Mesenchymal stem cell (in vitro differentiated cells and primary cell): ENCODE measurements at regions not wholly inside any gene's neighbourhood (a gene's known extent, or its start where the extent isn't known, plus 50 kb on each side); places are given as distances from the start of the nearest gene placed in this dataset.
A peak's percentile ranks its signal among the peaks of the same experiment; 100 is the strongest.

Experiments
- DNase-seq: peaks from one replicate; pipeline ENCODE4 v3.0.0-alpha.2; 2013
- H2AFZ ChIP-seq: one replicate; pipeline ENCODE4 v1.6.1; 2013; ENCODE audit warnings: low read depth, mild to moderate bottlenecking, control low read depth, inconsistent platforms, low read length, moderate library complexity
- H2AK5ac ChIP-seq: 2 replicates; pipeline ENCODE4 v1.6.1; 2013; ENCODE audit warnings: low read length, moderate library complexity, mild to moderate bottlenecking, inconsistent platforms; ENCODE audit not compliant: severe bottlenecking
- H2BK120ac ChIP-seq: one replicate; pipeline ENCODE4 v1.6.1; 2013; ENCODE audit warnings: low read depth, mild to moderate bottlenecking, inconsistent platforms, low read length, moderate library complexity
- H2BK12ac ChIP-seq, 2 experiments: one replicate each; pipeline ENCODE4 v1.6.1; 2013; ENCODE audit warnings: inconsistent platforms in 2 of 2, low read length in 2 of 2, mild to moderate bottlenecking in 2 of 2, moderate library complexity in 2 of 2, control low read depth in 1 of 2
- H2BK15ac ChIP-seq: one replicate; pipeline ENCODE4 v1.6.1; 2013; ENCODE audit warnings: mild to moderate bottlenecking, low read depth, inconsistent platforms; ENCODE audit not compliant: poor library complexity, severe bottlenecking
- H2BK5ac ChIP-seq: 2 replicates; pipeline ENCODE4 v1.6.1; 2013; ENCODE audit warnings: low read depth, mild to moderate bottlenecking, low read length, control low read depth, inconsistent platforms; ENCODE audit not compliant: poor library complexity, severe bottlenecking
- H3K14ac ChIP-seq, 2 experiments: one replicate each; pipeline ENCODE4 v1.6.1; 2013; ENCODE audit warnings: inconsistent platforms in 2 of 2, low read length in 2 of 2, control low read depth in 1 of 2, mild to moderate bottlenecking in 1 of 2, moderate library complexity in 1 of 2
- H3K18ac ChIP-seq, 2 experiments: one replicate each; pipeline ENCODE4 v1.6.1; 2013; ENCODE audit warnings: inconsistent platforms in 2 of 2, low read length in 2 of 2, control low read depth in 1 of 2, low read depth in 1 of 2, mild to moderate bottlenecking in 1 of 2
- H3K23ac ChIP-seq, 2 experiments: one replicate each; pipeline ENCODE4 v1.6.1; 2013; ENCODE audit warnings: inconsistent platforms in 2 of 2, low read length in 2 of 2, mild to moderate bottlenecking in 2 of 2, moderate library complexity in 2 of 2, control low read depth in 1 of 2
- H3K27ac ChIP-seq: 2 replicates; pipeline ENCODE4 v1.5.1; 2013; ENCODE audit warnings: mild to moderate bottlenecking, moderate library complexity, low read length, control low read depth, inconsistent platforms; ENCODE audit not compliant: poor library complexity, severe bottlenecking
- H3K27me3 ChIP-seq, 2 experiments: 2 replicates each; pipeline versions ENCODE4 v1.6.1 to v1.7.0; 2013; ENCODE audit warnings: low read length in 2 of 2, mild to moderate bottlenecking in 2 of 2, moderate library complexity in 2 of 2, control low read depth in 1 of 2, inconsistent platforms in 1 of 2; ENCODE audit not compliant: control insufficient read depth in 1 of 2, insufficient read depth in 1 of 2
- H3K36me3 ChIP-seq, 2 experiments: 2 replicates each; pipeline versions ENCODE4 v1.6.1 to v1.7.0; 2013; ENCODE audit warnings: low read length in 2 of 2, control low read depth in 1 of 2, inconsistent platforms in 1 of 2, low read depth in 1 of 2, mild to moderate bottlenecking in 1 of 2; ENCODE audit not compliant: insufficient read depth in 2 of 2, control insufficient read depth in 1 of 2
- H3K4ac ChIP-seq, 2 experiments: one replicate each; pipeline ENCODE4 v1.6.1; 2013; ENCODE audit warnings: inconsistent platforms in 2 of 2, low read length in 2 of 2, mild to moderate bottlenecking in 2 of 2, moderate library complexity in 2 of 2, control low read depth in 1 of 2, low read depth in 1 of 2
- H3K4me1 ChIP-seq: 2 replicates; pipeline ENCODE4 v1.6.1; 2013; ENCODE audit warnings: low read depth, low read length, control low read depth; ENCODE audit not compliant: control insufficient read depth, insufficient read depth
- H3K4me2 ChIP-seq: 2 replicates; pipeline ENCODE4 v1.6.1; 2013; ENCODE audit warnings: low read length, mild to moderate bottlenecking, inconsistent platforms; ENCODE audit not compliant: poor library complexity, severe bottlenecking
- H3K4me3 ChIP-seq, 2 experiments: 2 replicates each; pipeline versions ENCODE4 v1.5.1 to v1.7.0; 2013; ENCODE audit warnings: low read length in 2 of 2, mild to moderate bottlenecking in 2 of 2, control low read depth in 1 of 2, low read depth in 1 of 2; ENCODE audit not compliant: insufficient read depth in 1 of 2
- H3K79me1 ChIP-seq: replicated peaks from 2 replicates; pipeline ENCODE4 v1.6.1; 2013; ENCODE audit warnings: mild to moderate bottlenecking, control low read depth, low read length, inconsistent platforms; ENCODE audit not compliant: poor library complexity, severe bottlenecking
- H3K9ac ChIP-seq: 2 replicates; pipeline ENCODE4 v1.7.0; 2013; ENCODE audit warnings: mild to moderate bottlenecking, low read length, moderate library complexity
- H3K9me3 ChIP-seq: 2 replicates; pipeline ENCODE4 v1.7.0; 2013; ENCODE audit warnings: mild to moderate bottlenecking, low read length; ENCODE audit not compliant: control insufficient read depth
- H4K8ac ChIP-seq: one replicate; pipeline ENCODE4 v1.6.1; 2013; ENCODE audit warnings: inconsistent platforms, mild to moderate bottlenecking, low read length, moderate library complexity
- H4K91ac ChIP-seq: one replicate; pipeline ENCODE4 v1.6.1; 2013; ENCODE audit warnings: mild to moderate bottlenecking, low read length, inconsistent platforms
- WGBS: methylation state at CpG from one replicate; pipeline ENCODE4 v1.1.7; 2013; ENCODE audit warnings: mixed read lengths; 5-methylcytosine and 5-hydroxymethylcytosine counted together

DNA sequence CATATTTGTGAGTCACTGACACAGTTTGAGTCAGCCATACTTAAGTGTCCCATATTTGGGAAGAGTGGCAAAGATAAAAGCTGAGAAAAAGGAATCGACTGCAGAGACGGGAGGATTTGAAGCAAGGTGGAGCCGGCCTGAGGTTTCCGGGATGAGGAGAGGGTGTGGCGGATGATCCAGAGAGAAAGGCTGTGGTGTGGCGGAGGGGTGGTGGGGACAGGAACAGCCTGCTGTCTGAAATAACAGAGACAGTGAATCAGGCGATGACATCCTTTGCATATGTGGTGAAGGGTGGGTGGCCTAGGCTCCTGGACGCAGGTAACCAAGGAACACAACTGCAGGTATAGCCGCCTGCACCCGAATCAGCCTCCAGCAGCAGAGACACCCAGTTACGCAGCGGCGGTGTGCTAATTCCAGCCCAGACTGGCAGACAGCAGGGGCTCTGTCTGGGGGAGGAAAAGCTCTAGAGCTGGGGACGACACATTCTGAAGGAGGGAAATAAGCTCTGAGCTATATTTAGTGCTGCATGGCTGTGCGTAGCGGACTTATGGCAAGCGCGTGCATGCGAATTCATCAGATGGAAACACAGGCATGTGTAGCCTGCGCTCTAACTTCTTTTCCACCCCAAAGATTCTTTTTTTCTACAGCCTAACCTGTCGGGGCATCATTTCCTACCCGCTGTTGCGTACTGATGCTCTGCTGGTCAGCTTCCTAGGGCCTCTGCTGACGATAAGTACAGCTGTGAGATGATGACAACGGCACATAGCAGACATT is 62.7 kb upstream of the BARX2 start:
- no peak overlapping the region for H2BK15ac ChIP-seq
- no peaks in the 10 kb centered on the region for H3K9me3 ChIP-seq
- H2BK5ac ChIP-seq = no peak overlapping the region
- no peak overlapping the region for H2AK5ac ChIP-seq
- H2AFZ ChIP-seq = no peak overlapping the region
- H3K27me3 ChIP-seq = peaks cover 10 to 11% of the 10 kb centered on the region in 2 experiments
- H3K9ac ChIP-seq = no peak overlapping the region
- DNase-seq = no peak
- H3K14ac ChIP-seq = no peak overlapping the region
- no peak overlapping the region for H3K4me3 ChIP-seq
- H3K79me1 ChIP-seq = no peaks in the 10 kb centered on the region
- 76% methylated on average over 25 of the region's 25 CpGs for WGBS
- no peak overlapping the region for H3K4ac ChIP-seq
- no peak overlapping the region for H3K23ac ChIP-seq
- H4K8ac ChIP-seq = peak overlapping the region; percentile 16
- H3K36me3 ChIP-seq = no peaks in the 10 kb centered on the region
- no peak overlapping the region for H3K27ac ChIP-seq
- H2BK12ac ChIP-seq = no peak overlapping the region
- H2BK120ac ChIP-seq = no peak overlapping the region
- H3K4me2 ChIP-seq = no peak overlapping the region
- no peaks in the 10 kb centered on the region for H3K4me1 ChIP-seq
- H4K91ac ChIP-seq = no peak overlapping the region
- H3K18ac ChIP-seq = no peak overlapping the region

- Histone ChIP-seq H3K4me2 (no peak overlapping the region), H2BK120ac (no peak overlapping the region), H3K27me3 (peaks cover 0 to 8% of the 10 kb centered on the region in 2 experiments), H3K23ac (no peak overlapping the region), H2BK12ac (no peak overlapping the region), H2AFZ (no peak overlapping the region), H3K4ac (no peak overlapping the region), H2BK5ac (no peak overlapping the region), H3K14ac (no peak overlapping the region), H3K27ac (no peak overlapping the region), H2AK5ac (no peak overlapping the region), H2BK15ac (no peak overlapping the region), H3K9ac (no peak overlapping the region), H3K36me3 (no peaks in the 10 kb centered on the region), H3K4me1 (no peaks in the 10 kb centered on the region), H4K91ac (no peak overlapping the region), H3K18ac (no peak overlapping the region), H3K9me3 (no peaks in the 10 kb centered on the region), H3K4me3 (no peak overlapping the region), H4K8ac (no peak overlapping the region), H3K79me1 (no peaks in the 10 kb centered on the region)
- DNase-seq = no peak
- WGBS = 86% methylated on average over 8 of the region's 8 CpGs
Observed at GRCh38 chr11:129308241-129308865, 67.3 kb upstream of the BARX2 start.

DNA sequence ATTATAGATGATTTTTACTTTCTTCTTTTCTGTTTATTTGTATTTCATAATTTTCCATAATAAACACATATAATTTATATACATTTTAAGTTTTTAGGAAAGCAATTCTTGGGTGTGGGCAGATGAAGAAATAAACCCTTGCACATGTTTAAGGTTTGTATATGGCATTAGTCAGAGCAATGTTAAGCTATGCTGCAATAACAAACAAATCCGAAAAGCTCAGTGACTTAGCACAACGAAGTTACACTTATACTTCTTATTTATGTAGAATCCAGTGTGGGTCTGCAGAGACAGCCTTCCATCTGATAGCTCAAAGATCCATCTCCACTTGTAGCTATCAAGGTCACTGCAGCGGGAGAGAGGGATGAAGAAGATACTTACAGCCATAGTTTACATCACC is 68.5 kb upstream of the BARX2 start:
- H3K4me2 ChIP-seq = no peak overlapping the region
- no peak overlapping the region for H2BK15ac ChIP-seq
- no peak overlapping the region for H2BK5ac ChIP-seq
- no peak overlapping the region for H2BK12ac ChIP-seq
- H2AK5ac ChIP-seq = no peak overlapping the region
- no peaks in the 10 kb centered on the region for H3K9me3 ChIP-seq
- H3K14ac ChIP-seq = no peak overlapping the region
- peaks cover 0 to 11% of the 10 kb centered on the region in 2 experiments for H3K27me3 ChIP-seq
- WGBS = 87% methylated on average over 3 of the region's 3 CpGs
- H3K9ac ChIP-seq = no peak overlapping the region
- H3K23ac ChIP-seq = no peak overlapping the region
- no peaks in the 10 kb centered on the region for H3K4me1 ChIP-seq
- H2AFZ ChIP-seq = no peak overlapping the region
- no peaks in the 10 kb centered on the region for H3K36me3 ChIP-seq
- no peak overlapping the region for H3K4ac ChIP-seq
- H3K4me3 ChIP-seq = no peak overlapping the region
- no peak overlapping the region for H3K27ac ChIP-seq
- no peak overlapping the region for H4K91ac ChIP-seq
- no peak overlapping the region for H4K8ac ChIP-seq
- DNase-seq = no peak
- H3K79me1 ChIP-seq = no peaks in the 10 kb centered on the region
- no peak overlapping the region for H2BK120ac ChIP-seq
- H3K18ac ChIP-seq = no peak overlapping the region

DNA sequence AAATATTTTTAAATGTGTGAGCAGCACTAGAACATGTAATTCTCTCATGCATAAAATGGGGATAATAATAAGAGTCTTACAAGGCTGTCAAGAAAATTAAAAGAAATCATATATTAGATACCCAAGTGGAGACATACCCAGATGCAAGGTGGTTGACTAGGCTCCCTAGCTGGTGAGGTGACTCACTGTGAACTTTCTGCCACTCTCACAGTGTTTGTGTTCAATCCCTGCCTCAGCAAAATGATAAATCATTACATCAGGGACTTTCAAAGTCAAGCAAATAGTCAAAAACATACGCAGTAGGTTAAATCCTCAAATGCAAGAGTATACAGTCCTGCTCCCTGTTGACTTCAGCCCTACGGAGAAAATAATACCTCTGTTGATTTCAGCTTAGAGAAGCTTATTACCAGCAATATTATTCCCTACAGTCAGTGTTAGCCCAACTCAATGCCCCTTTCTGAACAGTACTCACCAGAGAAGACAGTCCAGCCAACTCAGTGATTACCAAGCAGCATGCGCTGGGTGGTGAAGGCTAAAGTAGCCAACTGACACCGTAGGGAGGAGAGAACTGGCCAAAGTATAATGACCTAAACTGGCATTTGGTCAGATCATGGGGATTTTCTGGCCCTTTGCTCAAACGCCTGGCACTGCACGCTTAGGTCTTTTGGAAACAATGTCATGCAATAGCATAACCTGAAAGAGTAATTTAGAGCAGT is 73.1 kb upstream of the BARX2 start:
- H2BK12ac ChIP-seq = no peak overlapping the region
- H3K23ac ChIP-seq = no peak overlapping the region
- WGBS = 87% methylated on average over 6 of the region's 6 CpGs
- no peak overlapping the region for H2BK120ac ChIP-seq
- peaks cover 0 to 11% of the 10 kb centered on the region in 2 experiments for H3K27me3 ChIP-seq
- no peak overlapping the region for H3K4me3 ChIP-seq
- H4K91ac ChIP-seq = no peak overlapping the region
- H3K4me2 ChIP-seq = no peak overlapping the region
- H3K18ac ChIP-seq = no peak overlapping the region
- no peak overlapping the region for H2BK5ac ChIP-seq
- H3K14ac ChIP-seq = no peak overlapping the region
- no peaks in the 10 kb centered on the region for H3K36me3 ChIP-seq
- H2BK15ac ChIP-seq = no peak overlapping the region
- H3K4me1 ChIP-seq = no peaks in the 10 kb centered on the region
- no peak overlapping the region for H3K4ac ChIP-seq
- H2AK5ac ChIP-seq = no peak overlapping the region
- no peak for DNase-seq
- H3K79me1 ChIP-seq = no peaks in the 10 kb centered on the region
- no peak overlapping the region for H3K27ac ChIP-seq
- H4K8ac ChIP-seq = no peak overlapping the region
- no peak overlapping the region for H3K9ac ChIP-seq
- no peaks in the 10 kb centered on the region for H3K9me3 ChIP-seq
- H2AFZ ChIP-seq = no peak overlapping the region
